GM12878 (cell line): ENCODE measurements at regions not wholly inside any gene's neighbourhood (a gene's known extent, or its start where the extent isn't known, plus 50 kb on each side); places are given as distances from the start of the nearest gene placed in this dataset.

Experiments used
- CTCF ChIP-seq, 3 experiments: IDR thresholded peaks in 2 of 3; conservative IDR thresholded peaks in 1 of 3; 2 replicates each; pipeline ENCODE4 v1.5.1; 2011; ENCODE audit warnings: low read depth in 3 of 3, low read length in 3 of 3, mild to moderate bottlenecking in 3 of 3, control low read depth in 2 of 3, moderate library complexity in 2 of 3, inconsistent platforms in 1 of 3, mixed read lengths in 1 of 3; ENCODE audit not compliant: control insufficient read depth in 2 of 3, insufficient read depth in 1 of 3; ENCODE audit errors: extremely low read depth in 1 of 3
- SP1 ChIP-seq: IDR thresholded peaks from one replicate; pipeline ENCODE4 v1.6.1; 2011; ENCODE audit warnings: low read depth, low read length

GRCh38 chr3:106035619-106036018, 166.8 kb upstream of the CBLB start:
- TF ChIP-seq CTCF (IDR thresholded peaks at IDR 0.05 in 2 of 3, conservative IDR thresholded peaks at IDR 0.05 in 1 of 3; ENCODE audit: control insufficient read depth in 2 of 3, extremely low read depth in 1 of 3, insufficient read depth in 1 of 3, low read depth in 3 of 3, low read length in 3 of 3), result no peak
- no peak for TF ChIP-seq SP1
